ENCODE measurements at regions not wholly inside any gene's neighbourhood (a gene's known extent, or its start where the extent isn't known, plus 50 kb on each side); places are given as distances from the start of the nearest gene placed in this dataset.

DNA sequence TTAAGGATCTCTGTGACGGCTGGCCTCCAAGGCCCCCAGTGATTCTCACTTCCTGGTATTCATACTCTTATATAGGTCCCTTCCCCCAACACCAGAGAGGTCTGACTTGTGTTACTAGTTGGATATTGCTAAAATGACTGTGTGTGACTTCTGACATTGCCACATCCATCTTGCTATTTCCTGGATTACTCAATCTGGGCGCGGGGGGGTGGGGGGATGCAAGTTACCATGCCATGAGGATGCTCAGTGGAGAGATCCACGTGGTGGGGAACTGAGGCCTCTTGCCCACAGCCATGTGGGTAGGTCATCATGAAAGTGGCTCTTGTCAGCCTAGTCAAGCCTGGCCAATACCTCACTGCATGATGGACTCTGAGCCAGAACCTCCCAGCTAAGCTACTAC is 117.0 kb downstream of the UBE2U start:
- TF ChIP-seq POLR2A (IDR thresholded peaks at IDR 0.05), result no peak
- TF ChIP-seq, protein P1, sequence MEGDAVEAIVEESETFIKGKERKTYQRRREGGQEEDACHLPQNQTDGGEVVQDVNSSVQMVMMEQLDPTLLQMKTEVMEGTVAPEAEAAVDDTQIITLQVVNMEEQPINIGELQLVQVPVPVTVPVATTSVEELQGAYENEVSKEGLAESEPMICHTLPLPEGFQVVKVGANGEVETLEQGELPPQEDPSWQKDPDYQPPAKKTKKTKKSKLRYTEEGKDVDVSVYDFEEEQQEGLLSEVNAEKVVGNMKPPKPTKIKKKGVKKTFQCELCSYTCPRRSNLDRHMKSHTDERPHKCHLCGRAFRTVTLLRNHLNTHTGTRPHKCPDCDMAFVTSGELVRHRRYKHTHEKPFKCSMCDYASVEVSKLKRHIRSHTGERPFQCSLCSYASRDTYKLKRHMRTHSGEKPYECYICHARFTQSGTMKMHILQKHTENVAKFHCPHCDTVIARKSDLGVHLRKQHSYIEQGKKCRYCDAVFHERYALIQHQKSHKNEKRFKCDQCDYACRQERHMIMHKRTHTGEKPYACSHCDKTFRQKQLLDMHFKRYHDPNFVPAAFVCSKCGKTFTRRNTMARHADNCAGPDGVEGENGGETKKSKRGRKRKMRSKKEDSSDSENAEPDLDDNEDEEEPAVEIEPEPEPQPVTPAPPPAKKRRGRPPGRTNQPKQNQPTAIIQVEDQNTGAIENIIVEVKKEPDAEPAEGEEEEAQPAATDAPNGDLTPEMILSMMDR (IDR thresholded peaks at IDR 0.05), result no peak
- no peak for TF ChIP-seq EP300 (IDR thresholded peaks at IDR 0.05)
